ENCODE measurements at regions not wholly inside any gene's neighbourhood (a gene's known extent, or its start where the extent isn't known, plus 50 kb on each side); places are given as distances from the start of the nearest gene placed in this dataset.

GRCh38 chr1:101102426-101103156 is 77.0 kb upstream of the DPH5 start:
- H3K4me3 ChIP-seq (ENCODE audit: control insufficient read depth, low read depth, low read length), result no peak overlapping the region
- DNase-seq (ENCODE audit: low read depth), result no peak
- TF ChIP-seq CTCF (conservative IDR thresholded peaks at IDR 0.05; ENCODE audit: control insufficient read depth, insufficient read depth, low read depth, low read length), result no peak

DNA sequence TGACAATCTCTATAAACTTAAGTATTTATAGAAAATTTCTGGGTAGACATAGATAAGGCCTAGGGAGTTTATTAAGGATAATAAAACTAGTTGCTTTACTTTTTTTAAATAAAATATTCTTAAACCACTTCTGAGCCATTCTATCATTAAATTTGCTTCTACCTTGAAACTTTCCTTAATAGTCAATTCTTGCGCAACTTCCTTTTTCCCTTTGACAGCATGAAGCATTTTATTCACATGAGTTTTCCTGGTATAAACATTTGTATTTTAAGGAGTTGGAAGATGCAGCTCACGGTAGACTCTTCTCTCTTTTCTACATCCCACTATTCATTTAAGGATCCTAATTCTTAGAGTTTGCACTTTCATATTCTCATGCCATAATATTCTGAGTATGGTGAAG is 75.8 kb upstream of the DPH5 start:
- no peak overlapping the region for H3K4me3 ChIP-seq (ENCODE audit: control insufficient read depth, low read depth, low read length)
- no peak for TF ChIP-seq CTCF (conservative IDR thresholded peaks at IDR 0.05; ENCODE audit: control insufficient read depth, insufficient read depth, low read depth, low read length)
- peak; percentile 40 for DNase-seq (ENCODE audit: low read depth)

DNA sequence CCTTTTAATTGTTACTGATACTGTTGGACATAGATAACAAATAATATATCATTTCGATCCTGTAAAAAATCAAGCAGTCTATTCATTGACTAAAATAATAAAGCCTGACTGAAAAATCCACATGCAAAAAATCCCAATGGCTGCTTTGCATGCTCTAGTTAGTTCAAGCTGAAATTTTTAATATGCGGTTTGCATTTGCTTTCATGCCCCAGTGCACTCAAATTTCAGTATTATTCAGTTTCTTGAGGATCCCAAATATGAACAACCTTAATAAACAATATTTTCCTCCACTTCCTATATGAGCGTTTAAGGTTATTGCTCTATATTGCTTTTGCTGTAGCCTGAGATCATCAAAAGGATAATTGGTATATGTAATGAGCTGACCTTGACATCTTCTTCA is 75.1 kb upstream of the DPH5 start:
- TF ChIP-seq CTCF (conservative IDR thresholded peaks at IDR 0.05; ENCODE audit: control insufficient read depth, insufficient read depth, low read depth, low read length), result no peak
- no peak for DNase-seq (ENCODE audit: low read depth)
- H3K4me3 ChIP-seq (ENCODE audit: control insufficient read depth, low read depth, low read length), result no peak overlapping the region

DNA sequence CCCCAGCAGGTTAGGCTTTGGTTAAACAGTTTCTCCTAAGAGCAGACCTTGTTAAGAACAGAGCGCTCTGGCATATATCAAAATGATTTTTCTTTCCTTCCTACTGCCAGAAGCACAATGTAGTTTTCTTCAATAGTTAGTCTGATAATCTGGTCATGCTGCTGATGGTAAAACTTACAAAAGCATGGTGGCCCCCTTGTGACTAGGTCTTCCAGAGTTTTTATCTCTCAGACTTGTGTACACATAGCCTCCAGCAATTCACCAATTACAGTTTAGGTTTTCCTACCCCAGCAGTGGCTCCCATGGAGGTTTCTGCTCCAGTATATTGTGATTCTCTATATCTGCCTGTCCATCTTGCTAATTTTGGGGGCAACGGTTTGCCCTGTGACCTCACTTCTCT is 73.3 kb upstream of the DPH5 start:
- TF ChIP-seq CTCF (conservative IDR thresholded peaks at IDR 0.05; ENCODE audit: control insufficient read depth, insufficient read depth, low read depth, low read length), result no peak
- no peak overlapping the region for H3K4me3 ChIP-seq (ENCODE audit: control insufficient read depth, low read depth, low read length)
- DNase-seq (ENCODE audit: low read depth), result no peak

GRCh38 chr1:101098327-101098726 is 72.7 kb upstream of the DPH5 start:
- DNase-seq (ENCODE audit: low read depth), result no peak
- no peak overlapping the region for H3K4me3 ChIP-seq (ENCODE audit: control insufficient read depth, low read depth, low read length)
- TF ChIP-seq CTCF (conservative IDR thresholded peaks at IDR 0.05; ENCODE audit: control insufficient read depth, insufficient read depth, low read depth, low read length), result no peak

DNA sequence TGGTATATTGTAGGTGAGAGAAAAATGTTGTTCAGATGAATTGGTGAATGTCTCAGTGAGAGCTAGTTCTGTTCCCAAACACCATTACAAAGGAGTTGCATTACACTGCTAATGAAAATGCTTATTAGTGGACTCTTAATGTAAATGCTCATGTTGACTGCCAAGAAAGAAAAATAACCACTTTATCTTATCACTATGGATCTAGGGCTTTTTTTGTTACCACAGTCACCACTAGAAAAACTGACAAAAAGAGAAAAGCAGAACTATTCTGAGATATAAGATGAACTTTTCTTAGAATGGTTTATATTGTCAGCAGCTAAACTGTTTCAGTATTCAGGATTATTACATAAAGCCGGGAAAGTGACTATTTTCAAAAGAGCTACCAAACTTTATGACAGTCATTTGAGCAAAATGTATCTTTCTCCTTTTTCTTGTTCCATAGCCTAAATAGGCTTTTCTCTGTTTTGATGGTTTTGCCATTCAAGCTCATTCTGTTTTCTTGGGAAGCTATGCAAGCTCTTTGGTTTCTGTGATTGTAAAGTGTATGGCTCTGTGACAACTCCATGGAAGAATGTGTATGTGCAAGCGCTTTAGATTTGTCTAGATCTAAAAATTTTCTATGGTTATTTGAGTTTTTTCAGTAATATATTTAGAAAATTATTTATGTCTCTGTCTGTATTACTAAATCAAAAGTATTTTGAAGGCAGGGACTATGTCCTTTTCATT is 64.2 kb upstream of the DPH5 start:
- no peak for TF ChIP-seq CTCF (conservative IDR thresholded peaks at IDR 0.05; ENCODE audit: control insufficient read depth, insufficient read depth, low read depth, low read length)
- no peak for DNase-seq (ENCODE audit: low read depth)
- H3K4me3 ChIP-seq (ENCODE audit: control insufficient read depth, low read depth, low read length), result no peak overlapping the region
